A549 (cell line): ENCODE measurements at regions not wholly inside any gene's neighbourhood (a gene's known extent, or its start where the extent isn't known, plus 50 kb on each side); places are given as distances from the start of the nearest gene placed in this dataset.
A peak's percentile ranks its signal among the peaks of the same experiment; 100 is the strongest.

Experiments used
- ATAC-seq, 2 experiments: fragments of 200-7000 bp in 1 of 2; fragments of >200 bp in 1 of 2; cut with Nextera tagmentation in 1 of 2; cut with Tn5 transposase in 1 of 2; 3 replicates each; pipeline versions ENCODE4 v1.8.0 to v1.9.1; 2018 to 2020; ENCODE audit warnings: mild to moderate bottlenecking in 1 of 2, moderate library complexity in 1 of 2
- CTCF ChIA-PET: fragments of 300-600 bp; sonication (Branson Sonifier 250); formaldehyde crosslinking; extraction: SDS; loops from one replicate; lab custom pipeline; 2021; ENCODE audit warnings: antibody characterized with exemption, inconsistent platforms; lab: Yijun Ruan, JAX
- POLR2A ChIA-PET: fragments of 350-600 bp; formaldehyde crosslinking; extraction: SDS; loops from one replicate; lab custom pipeline; 2021; ENCODE audit warnings: antibody characterized with exemption, inconsistent platforms; lab: Yijun Ruan, JAX
- DNase-seq, 2 experiments: peaks; one replicate each; pipeline versions ENCODE4 v3.0.0 to v3.0.0-alpha.2; 2011 to 2016; ENCODE audit warnings: low read depth in 1 of 2, low spot score in 1 of 2
- FAIRE-seq: peaks from 2 replicates; lab custom pipeline; 2011; peaks lifted over from hg19 to GRCh38; lab: Jason Lieb, UNC
- H3K27ac ChIP-seq, 2 experiments: fragments of >200 bp; sonication (Bioruptor Twin); formaldehyde crosslinking; 3 replicates each; pipeline ENCODE4 v1.5.1; 2016 to 2017
- H3K4me1 ChIP-seq: fragments of >200 bp; sonication (Bioruptor Twin); formaldehyde crosslinking; 3 replicates; pipeline ENCODE4 v1.6.1; 2016
- H3K4me2 ChIP-seq: fragments of >200 bp; sonication (Bioruptor Twin); formaldehyde crosslinking; 3 replicates; pipeline ENCODE4 v1.6.1; 2016
- H3K4me3 ChIP-seq: fragments of >200 bp; sonication (Bioruptor Twin); formaldehyde crosslinking; 3 replicates; pipeline ENCODE4 v1.5.1; 2016
- H3K9me3 ChIP-seq: fragments of >200 bp; sonication (Bioruptor Twin); formaldehyde crosslinking; 3 replicates; pipeline ENCODE4 v1.6.1; 2016
- CEBPB ChIP-seq, 2 experiments: fragments of >200 bp in 1 of 2; sonication (Bioruptor Twin) in 1 of 2; formaldehyde crosslinking in 1 of 2; IDR thresholded peaks; 2 replicates each; pipeline ENCODE4 v1.6.1; 2012 to 2016
- EHF ChIP-seq: fragments of 250-450 bp; sonication (Bioruptor Pico); IDR thresholded peaks from 2 replicates; pipeline ENCODE4 v1.5.0; 2020; ENCODE audit warnings: mild to moderate bottlenecking
- HOXB5 ChIP-seq: fragments of 250-450 bp; sonication (Bioruptor Pico); IDR thresholded peaks from 2 replicates; pipeline ENCODE4 v1.5.0; 2020; ENCODE audit warnings: mild to moderate bottlenecking, moderate library complexity
- MAFK ChIP-seq: fragments of 450-650 bp; IDR thresholded peaks from 2 replicates; pipeline ENCODE4 v1.6.1; 2014; ENCODE audit not compliant: partially characterized antibody
- MAZ ChIP-seq: fragments of 150-350 bp; IDR thresholded peaks from 2 replicates; pipeline ENCODE4 v1.6.1; 2014; ENCODE audit warnings: antibody characterized with exemption, low read depth, low read length, borderline replicate concordance
- POLR2A ChIP-seq: IDR thresholded peaks from 2 replicates; pipeline ENCODE4 v1.6.1; 2012; ENCODE audit warnings: mild to moderate bottlenecking, low read length
- TFCP2L1 ChIP-seq: fragments of 250-450 bp; sonication (Bioruptor Pico); IDR thresholded peaks from 2 replicates; pipeline ENCODE4 v1.5.0; 2021; ENCODE audit warnings: mild to moderate bottlenecking
- WGBS: methylation state at CpG from one replicate; pipeline ENCODE4 v1.1.6; 2017; ENCODE audit errors: missing lambda C conversion rate; 5-methylcytosine and 5-hydroxymethylcytosine counted together
- TF ChIP-seq, protein P1 (sequence below): fragments of >200 bp; sonication (Bioruptor Twin); formaldehyde crosslinking; IDR thresholded peaks from 2 replicates; pipeline ENCODE4 v1.6.1; 2016
- TF ChIP-seq, protein P2 (sequence below): fragments of 200-600 bp; sonication (generic); IDR thresholded peaks from 2 replicates; pipeline ENCODE4 v1.6.1; 2016; ENCODE audit warnings: antibody characterized with exemption, mild to moderate bottlenecking, moderate library complexity
- TF ChIP-seq, protein P3 (sequence below): IDR thresholded peaks from 2 replicates; pipeline ENCODE4 v1.6.1; 2012
- TF ChIP-seq, protein P4 (sequence below): fragments of >200 bp; sonication (Bioruptor Twin); formaldehyde crosslinking; IDR thresholded peaks from 3 replicates; pipeline ENCODE4 v1.6.1; 2016

DNA sequence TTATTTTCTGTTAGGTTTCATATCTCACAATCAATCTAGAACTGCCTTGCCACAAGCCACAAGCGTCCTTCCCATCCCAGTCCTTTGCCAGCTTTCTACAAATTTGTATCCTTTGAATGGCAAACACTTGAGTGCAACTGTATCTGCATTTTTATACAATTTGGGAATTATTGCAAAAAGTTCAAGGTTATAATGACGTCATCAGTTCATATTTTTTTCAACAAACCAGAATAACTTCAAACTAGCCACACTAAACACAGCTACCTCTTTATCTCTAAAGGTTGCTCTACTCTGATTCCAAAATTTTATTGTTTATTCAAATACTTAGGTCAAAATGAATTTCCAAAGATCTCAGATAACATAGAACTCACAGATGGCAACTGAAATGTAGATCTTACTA lies 877.1 kb downstream of the TMEM182 start (continued):
- TF ChIP-seq, protein P1, sequence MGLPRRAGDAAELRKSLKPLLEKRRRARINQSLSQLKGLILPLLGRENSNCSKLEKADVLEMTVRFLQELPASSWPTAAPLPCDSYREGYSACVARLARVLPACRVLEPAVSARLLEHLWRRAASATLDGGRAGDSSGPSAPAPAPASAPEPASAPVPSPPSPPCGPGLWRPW: no peak
- TF ChIP-seq, all 56 proteins: peak for 0

DNA sequence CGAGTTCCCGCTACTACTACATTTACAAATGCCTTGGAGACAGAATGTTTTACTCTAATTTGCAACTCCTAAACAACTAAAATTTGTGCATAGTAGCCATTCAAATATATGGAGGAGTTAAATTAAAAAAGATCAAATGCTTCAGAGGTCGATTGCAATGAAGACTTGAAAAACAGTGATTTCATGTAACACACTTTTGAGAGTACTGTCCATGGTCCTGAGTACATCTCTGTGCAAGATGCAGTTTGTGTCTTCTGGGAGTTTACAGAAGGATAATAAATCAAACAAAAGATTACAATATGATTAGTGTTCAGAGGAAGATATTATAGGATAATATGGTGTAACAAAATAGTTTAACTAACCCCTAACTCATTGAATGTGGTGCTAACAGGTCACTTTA lies 894.7 kb downstream of the TMEM182 start:
- CTCF ChIA-PET: no interaction called here
- Histone ChIP-seq H3K9me3 (no peaks in the 10 kb centered on the region), H3K4me2 (no peak overlapping the region), H3K27ac (no peak overlapping the region), H3K4me3 (no peak overlapping the region), H3K4me1 (no peaks in the 10 kb centered on the region)
- DNase-seq: no peak
- 4% methylated on average over 3 of the region's 3 CpGs for WGBS
- no peak for ATAC-seq
- POLR2A ChIA-PET: no interaction called here
- no peak for TF ChIP-seq MAZ
- TF ChIP-seq, protein P2, sequence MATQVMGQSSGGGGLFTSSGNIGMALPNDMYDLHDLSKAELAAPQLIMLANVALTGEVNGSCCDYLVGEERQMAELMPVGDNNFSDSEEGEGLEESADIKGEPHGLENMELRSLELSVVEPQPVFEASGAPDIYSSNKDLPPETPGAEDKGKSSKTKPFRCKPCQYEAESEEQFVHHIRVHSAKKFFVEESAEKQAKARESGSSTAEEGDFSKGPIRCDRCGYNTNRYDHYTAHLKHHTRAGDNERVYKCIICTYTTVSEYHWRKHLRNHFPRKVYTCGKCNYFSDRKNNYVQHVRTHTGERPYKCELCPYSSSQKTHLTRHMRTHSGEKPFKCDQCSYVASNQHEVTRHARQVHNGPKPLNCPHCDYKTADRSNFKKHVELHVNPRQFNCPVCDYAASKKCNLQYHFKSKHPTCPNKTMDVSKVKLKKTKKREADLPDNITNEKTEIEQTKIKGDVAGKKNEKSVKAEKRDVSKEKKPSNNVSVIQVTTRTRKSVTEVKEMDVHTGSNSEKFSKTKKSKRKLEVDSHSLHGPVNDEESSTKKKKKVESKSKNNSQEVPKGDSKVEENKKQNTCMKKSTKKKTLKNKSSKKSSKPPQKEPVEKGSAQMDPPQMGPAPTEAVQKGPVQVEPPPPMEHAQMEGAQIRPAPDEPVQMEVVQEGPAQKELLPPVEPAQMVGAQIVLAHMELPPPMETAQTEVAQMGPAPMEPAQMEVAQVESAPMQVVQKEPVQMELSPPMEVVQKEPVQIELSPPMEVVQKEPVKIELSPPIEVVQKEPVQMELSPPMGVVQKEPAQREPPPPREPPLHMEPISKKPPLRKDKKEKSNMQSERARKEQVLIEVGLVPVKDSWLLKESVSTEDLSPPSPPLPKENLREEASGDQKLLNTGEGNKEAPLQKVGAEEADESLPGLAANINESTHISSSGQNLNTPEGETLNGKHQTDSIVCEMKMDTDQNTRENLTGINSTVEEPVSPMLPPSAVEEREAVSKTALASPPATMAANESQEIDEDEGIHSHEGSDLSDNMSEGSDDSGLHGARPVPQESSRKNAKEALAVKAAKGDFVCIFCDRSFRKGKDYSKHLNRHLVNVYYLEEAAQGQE: peak; percentile 86
- no peak for FAIRE-seq

DNA sequence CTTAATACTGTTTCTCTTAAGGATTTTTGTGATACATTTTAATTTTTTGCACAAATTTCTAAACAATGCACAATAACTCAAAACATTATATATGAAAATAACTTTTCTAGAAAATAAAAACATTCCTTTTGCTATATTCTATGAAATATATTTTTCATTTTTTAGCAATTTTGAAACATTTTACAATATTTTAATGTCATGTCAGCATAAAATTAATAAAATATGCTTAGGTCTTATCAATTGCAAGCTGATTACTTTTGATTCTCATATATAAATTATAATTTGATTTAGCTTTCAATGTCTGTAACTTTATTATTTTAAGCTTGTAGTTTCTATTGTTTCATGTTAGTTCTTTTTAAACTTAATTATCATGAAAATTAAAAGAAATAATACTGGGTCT lies 898.7 kb downstream of the TMEM182 start:
- H3K4me3 ChIP-seq: no peak overlapping the region
- no peaks in the 10 kb centered on the region for H3K9me3 ChIP-seq
- H3K4me1 ChIP-seq: no peaks in the 10 kb centered on the region
- no peak for ATAC-seq
- FAIRE-seq: no peak
- H3K27ac ChIP-seq: no peak overlapping the region
- POLR2A ChIA-PET: no interaction called here
- CTCF ChIA-PET: no interaction called here
- TF ChIP-seq MAFK: peak; percentile 90
- TF ChIP-seq POLR2A: no peak
- H3K4me2 ChIP-seq: no peak overlapping the region
- DNase-seq: no peak

DNA sequence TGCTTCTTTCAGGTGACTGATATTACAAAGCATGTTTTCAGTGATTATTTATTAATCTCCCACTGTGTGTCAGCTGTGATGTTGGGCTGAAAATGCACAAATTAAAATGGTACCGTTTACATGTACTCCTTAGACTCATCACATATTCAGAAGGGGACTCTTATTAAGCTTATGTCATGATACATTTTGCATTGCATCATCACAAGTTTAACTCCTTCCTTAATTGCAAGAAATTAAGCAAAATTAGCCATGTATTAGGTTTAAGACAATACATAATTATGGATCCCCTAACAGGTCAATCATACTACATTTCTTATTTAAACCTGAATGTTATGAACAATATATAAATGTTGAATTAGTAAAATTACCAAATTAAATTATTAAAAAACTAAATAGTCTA lies 899.1 kb downstream of the TMEM182 start:
- WGBS: 0% methylated on average over 1 of the region's 1 CpG
- no peak overlapping the region for H3K4me3 ChIP-seq
- CTCF ChIA-PET: no interaction called here
- no peak for TF ChIP-seq CEBPB (IDR thresholded peaks at IDR 0.05)
- no peak overlapping the region for H3K27ac ChIP-seq
- DNase-seq (no peak), FAIRE-seq (no peak), ATAC-seq (no peak)
- no peaks in the 10 kb centered on the region for H3K9me3 ChIP-seq
- POLR2A ChIA-PET: no interaction called here
- H3K4me1 ChIP-seq: no peaks in the 10 kb centered on the region
- no peak overlapping the region for H3K4me2 ChIP-seq

DNA sequence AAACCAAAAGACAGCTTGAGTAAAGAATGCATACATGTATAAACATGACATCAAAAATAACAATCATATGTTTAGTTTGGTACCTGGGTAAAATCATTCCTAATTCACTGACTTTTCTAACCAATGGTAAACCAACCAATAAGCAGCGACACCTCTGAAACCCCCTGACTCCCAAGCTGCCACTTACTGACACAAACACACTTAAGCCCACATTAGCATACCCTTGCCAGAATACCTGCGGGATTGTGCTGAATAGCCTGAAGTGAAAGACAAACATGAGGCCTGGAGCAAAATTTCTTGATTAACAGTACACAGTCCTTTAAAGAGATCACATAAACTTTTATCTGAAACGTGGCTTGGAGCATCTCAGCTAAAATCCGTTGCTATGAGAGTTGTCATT lies 902.9 kb downstream of the TMEM182 start:
- no peaks in the 10 kb centered on the region for H3K9me3 ChIP-seq
- H3K4me3 ChIP-seq: no peak overlapping the region
- H3K27ac ChIP-seq: no peak overlapping the region
- no peaks in the 10 kb centered on the region for H3K4me1 ChIP-seq
- WGBS: 8% methylated on average over 4 of the region's 4 CpGs
- ChIA-PET POLR2A (no interaction called here), CTCF (no interaction called here)
- H3K4me2 ChIP-seq: no peak overlapping the region
- FAIRE-seq (no peak), ATAC-seq (no peak), DNase-seq (no peak)
- TF ChIP-seq EHF (CRISPR knock-in tag): no peak
- TF ChIP-seq, protein P3, sequence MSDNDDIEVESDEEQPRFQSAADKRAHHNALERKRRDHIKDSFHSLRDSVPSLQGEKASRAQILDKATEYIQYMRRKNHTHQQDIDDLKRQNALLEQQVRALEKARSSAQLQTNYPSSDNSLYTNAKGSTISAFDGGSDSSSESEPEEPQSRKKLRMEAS: no peak
- TF ChIP-seq, protein P4, sequence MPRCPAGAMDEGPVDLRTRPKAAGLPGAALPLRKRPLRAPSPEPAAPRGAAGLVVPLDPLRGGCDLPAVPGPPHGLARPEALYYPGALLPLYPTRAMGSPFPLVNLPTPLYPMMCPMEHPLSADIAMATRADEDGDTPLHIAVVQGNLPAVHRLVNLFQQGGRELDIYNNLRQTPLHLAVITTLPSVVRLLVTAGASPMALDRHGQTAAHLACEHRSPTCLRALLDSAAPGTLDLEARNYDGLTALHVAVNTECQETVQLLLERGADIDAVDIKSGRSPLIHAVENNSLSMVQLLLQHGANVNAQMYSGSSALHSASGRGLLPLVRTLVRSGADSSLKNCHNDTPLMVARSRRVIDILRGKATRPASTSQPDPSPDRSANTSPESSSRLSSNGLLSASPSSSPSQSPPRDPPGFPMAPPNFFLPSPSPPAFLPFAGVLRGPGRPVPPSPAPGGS: no peak
- TF ChIP-seq TFCP2L1 (CRISPR knock-in tag): no peak
- TF ChIP-seq HOXB5: no peak
